K562 (cell line): ENCODE measurements at regions not wholly inside any gene's neighbourhood (a gene's known extent, or its start where the extent isn't known, plus 50 kb on each side); places are given as distances from the start of the nearest gene placed in this dataset.

Experiments used
- ATAC-seq: fragments of 200-7000 bp; cut with Tn5 transposase; 3 replicates; pipeline ENCODE4 v1.9.1; 2020; ENCODE audit warnings: moderate library complexity
- BruUV-seq: library from RNA; stranded (reverse); fragments of 400-500 nt; replicated peaks from 2 replicates; lab custom pipeline; 2021; lab: Mats Ljungman, UMichigan
- CTCF ChIA-PET: fragments of 300-600 bp; formaldehyde crosslinking; extraction: SDS; loops from one replicate; lab custom pipeline; 2021; ENCODE audit warnings: low intra/inter-chr PET ratio; lab: Yijun Ruan, JAX
- POLR2A ChIA-PET: fragments of 300-600, 350-650 bp; sonication (Branson Sonifier 250); formaldehyde crosslinking; extraction: SDS; loops from one replicate; lab custom pipeline; 2021; ENCODE audit warnings: antibody characterized with exemption, inconsistent platforms; lab: Yijun Ruan, JAX
- DNase-seq, 4 experiments: peaks; one replicate each; pipeline versions ENCODE4 v3.0.0 to v3.0.0-alpha.2; 2011 to 2018; ENCODE audit warnings: low spot score in 3 of 4, mixed read lengths in 3 of 4; ENCODE audit errors: extremely low read depth in 1 of 4
- FAIRE-seq: peaks from 2 replicates; lab custom pipeline; 2011; peaks lifted over from hg19 to GRCh38; lab: Jason Lieb, UNC
- H2AFZ ChIP-seq: 2 replicates; pipeline ENCODE4 v1.6.0; 2011; ENCODE audit warnings: low read depth, low read length, control low read depth, inconsistent platforms
- H3K27ac ChIP-seq: fragments of 200-600 bp; 3 replicates; pipeline ENCODE4 v1.8.0; 2011; ENCODE audit warnings: low read depth, mild to moderate bottlenecking, control low read depth, inconsistent platforms, low read length, moderate library complexity, mixed read lengths; ENCODE audit errors: extremely low read depth
- H3K27me3 ChIP-seq, 2 experiments: fragments of 300-600 bp in 1 of 2; 2 replicates in 1 of 2; 3 replicates in 1 of 2; pipeline versions ENCODE4 v1.6.0 to v1.8.0; 2011; ENCODE audit warnings: inconsistent platforms in 2 of 2, low read length in 2 of 2, mild to moderate bottlenecking in 1 of 2, mixed read lengths in 1 of 2, moderate library complexity in 1 of 2; ENCODE audit not compliant: control insufficient read depth in 2 of 2, insufficient read depth in 2 of 2
- H3K36me3 ChIP-seq: fragments of 300-600 bp; 3 replicates; pipeline ENCODE4 v1.8.0; 2011; ENCODE audit warnings: mild to moderate bottlenecking, low read length, inconsistent platforms; ENCODE audit not compliant: control insufficient read depth, insufficient read depth
- H3K4me1 ChIP-seq, 2 experiments: fragments of 200-600 bp in 1 of 2; replicated peaks in 1 of 2; 2 replicates in 1 of 2; 3 replicates in 1 of 2; pipeline versions ENCODE4 v1.5.1 to v1.8.0; 2011; ENCODE audit warnings: inconsistent platforms in 2 of 2, low read length in 2 of 2, mild to moderate bottlenecking in 1 of 2, mixed read lengths in 1 of 2, moderate library complexity in 1 of 2; ENCODE audit not compliant: control insufficient read depth in 2 of 2, insufficient read depth in 2 of 2
- H3K4me2 ChIP-seq: 2 replicates; pipeline ENCODE4 v1.6.1; 2011; ENCODE audit warnings: low read length, control low read depth, inconsistent platforms, mixed read lengths; ENCODE audit not compliant: insufficient read depth
- H3K4me3 ChIP-seq: fragments of 200-600 bp; sonication (generic), shearing (Covaris generic); 2 replicates; pipeline ENCODE4 v1.5.1; 2016; ENCODE audit warnings: control low read depth, inconsistent platforms
- H3K79me2 ChIP-seq: fragments of 200-600 bp; 3 replicates; pipeline ENCODE4 v1.8.0; 2011; ENCODE audit warnings: low read length, inconsistent platforms; ENCODE audit not compliant: control insufficient read depth, insufficient read depth
- H3K9ac ChIP-seq, 2 experiments: 2 replicates each; pipeline versions ENCODE4 v1.6.0 to v1.6.1; 2011; ENCODE audit warnings: low read depth in 2 of 2, low read length in 2 of 2, control low read depth in 1 of 2, inconsistent platforms in 1 of 2, mild to moderate bottlenecking in 1 of 2, mixed read lengths in 1 of 2; ENCODE audit not compliant: insufficient read depth in 1 of 2
- H3K9me1 ChIP-seq: one replicate; pipeline ENCODE4 v1.6.0; 2011; ENCODE audit warnings: inconsistent platforms, mild to moderate bottlenecking, low read length, moderate library complexity; ENCODE audit not compliant: control insufficient read depth, insufficient read depth
- H3K9me3 ChIP-seq: replicated peaks from 2 replicates; pipeline ENCODE4 v1.5.1; 2011; ENCODE audit warnings: low read depth, low read length, inconsistent platforms; ENCODE audit not compliant: control insufficient read depth, insufficient read depth
- H4K20me1 ChIP-seq: replicated peaks from 2 replicates; pipeline ENCODE4 v1.6.1; 2011; ENCODE audit warnings: low read length, inconsistent platforms, mixed read lengths; ENCODE audit not compliant: control insufficient read depth, insufficient read depth
- CHCHD3 ChIP-seq: fragments of 250-450 bp; sonication (Bioruptor Pico); IDR thresholded peaks from 2 replicates; pipeline ENCODE4 v2.1.2; 2022; ENCODE audit warnings: mild to moderate bottlenecking
- FOSL1 ChIP-seq: fragments of 200-800 bp; sonication (Bioruptor generic); conservative IDR thresholded peaks from 2 replicates; pipeline ENCODE4 v1.6.1; 2016; ENCODE audit warnings: missing genetic modification characterization, missing compliant biosample characterization
- MCM2 ChIP-seq: fragments of 450-650 bp; IDR thresholded peaks from 2 replicates; pipeline ENCODE4 v1.6.1; 2017; ENCODE audit warnings: low read depth, mild to moderate bottlenecking
- POU5F1 ChIP-seq: fragments of 150-350 bp; IDR thresholded peaks from 2 replicates; pipeline ENCODE4 v1.6.1; 2014; ENCODE audit warnings: borderline replicate concordance, low read length, low read depth, mild to moderate bottlenecking; ENCODE audit not compliant: partially characterized antibody
- ZNF143 ChIP-seq: sonication (generic); formaldehyde crosslinking; IDR thresholded peaks from 2 replicates; pipeline ENCODE4 v1.9.0; 2022; ENCODE audit warnings: mild to moderate bottlenecking, missing genetic modification reagents
- WGBS: fragments of 100-300 bp; shearing (Covaris generic); methylation state at CpG from one replicate; pipeline ENCODE4 v1.1.6; 2016; ENCODE audit warnings: low coverage, mixed read lengths; ENCODE audit not compliant: insufficient coverage; ENCODE audit errors: missing lambda C conversion rate; 5-methylcytosine and 5-hydroxymethylcytosine counted together
- in situ Hi-C: fragments of 300-500 bp; cut with MboI; formaldehyde crosslinking; loops from 4 replicates; pipeline ENCODE4 v1.15.0; 2018; ENCODE audit warnings: inconsistent platforms, mixed read lengths
- intact Hi-C: fragments of 100-400 bp; cut with micrococcal nuclease; formaldehyde crosslinking; loops from 2 replicates; pipeline ENCODE4 v1.14.2; 2022
- TF ChIP-seq, protein P1 (sequence below): sonication (generic); formaldehyde crosslinking; IDR thresholded peaks from 2 replicates; pipeline ENCODE4 v1.8.0; 2022; ENCODE audit warnings: mild to moderate bottlenecking, low read depth, missing genetic modification reagents

DNA sequence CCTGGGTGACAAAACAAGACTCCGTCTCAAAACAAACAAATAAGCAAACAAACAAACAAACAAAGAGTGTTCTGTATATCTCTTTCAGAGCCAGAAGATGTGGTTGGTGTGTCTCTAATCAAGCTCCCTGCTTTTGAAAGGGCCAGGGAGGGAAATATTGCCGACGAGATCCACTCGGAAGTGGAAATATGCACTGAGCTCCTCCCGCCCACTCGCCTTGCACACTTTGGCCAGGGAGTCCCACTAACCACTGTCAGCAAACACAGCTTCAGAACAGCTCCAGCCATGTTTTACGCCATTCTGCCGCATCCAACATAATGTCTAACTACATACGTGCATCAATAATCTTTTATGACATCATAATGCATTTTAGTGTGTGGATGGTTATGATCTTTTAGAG lies 155.5 kb upstream of the VSTM2B start:
- intact Hi-C loops (no loop called here), in situ Hi-C loops (no loop called here)
- no peak for ATAC-seq
- TF ChIP-seq POU5F1 (no peak), CHCHD3 (CRISPR knock-in tag) (no peak), ZNF143 (CRISPR knock-in tag) (no peak), FOSL1 (no peak), MCM2 (no peak)
- TF ChIP-seq, protein P1, sequence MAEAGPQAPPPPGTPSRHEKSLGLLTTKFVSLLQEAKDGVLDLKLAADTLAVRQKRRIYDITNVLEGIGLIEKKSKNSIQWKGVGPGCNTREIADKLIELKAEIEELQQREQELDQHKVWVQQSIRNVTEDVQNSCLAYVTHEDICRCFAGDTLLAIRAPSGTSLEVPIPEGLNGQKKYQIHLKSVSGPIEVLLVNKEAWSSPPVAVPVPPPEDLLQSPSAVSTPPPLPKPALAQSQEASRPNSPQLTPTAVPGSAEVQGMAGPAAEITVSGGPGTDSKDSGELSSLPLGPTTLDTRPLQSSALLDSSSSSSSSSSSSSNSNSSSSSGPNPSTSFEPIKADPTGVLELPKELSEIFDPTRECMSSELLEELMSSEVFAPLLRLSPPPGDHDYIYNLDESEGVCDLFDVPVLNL, result no peak
- Histone ChIP-seq H3K27me3 (peaks cover 9 to 25% of the 10 kb centered on the region in 2 experiments; a peak in 4 of 5 replicates), H3K36me3 (no peaks in the 10 kb centered on the region), H2AFZ (no peak overlapping the region), H3K9me1 (no peaks in the 10 kb centered on the region), H3K4me3 (no peak overlapping the region), H3K4me2 (no peak overlapping the region), H3K9me3 (no peaks in the 10 kb centered on the region), H4K20me1 (no peaks in the 10 kb centered on the region), H3K79me2 (no peaks in the 10 kb centered on the region), H3K27ac (no peak overlapping the region), H3K4me1 (no peaks in the 10 kb centered on the region; a peak in 1 of 5 replicates), H3K9ac (no peak overlapping the region)
- POLR2A ChIA-PET, result interaction anchor here (1.3 kb wide), 1 partner anchor 10 kb away, joined by 3 read pairs; no protein-coding TSS in a partner anchor
- no TSS peak for BruUV-seq
- WGBS, result 2% methylated on average over 9 of the region's 9 CpGs
- peak in 1 of 4 experiments; percentile 1 for DNase-seq
- CTCF ChIA-PET, result no interaction called here
- FAIRE-seq, result no peak
